Activated CD8-positive, alpha-beta memory T cell treated with anti-CD3 and anti-CD28 coated beads for 24 hours (primary cell): ENCODE measurements at regions not wholly inside any gene's neighbourhood (a gene's known extent, or its start where the extent isn't known, plus 50 kb on each side); places are given as distances from the start of the nearest gene placed in this dataset.
"Not testable (repeated sequence)": the region's sequence is repeated elsewhere in the genome, so short reads cannot be mapped to it uniquely, and the experiment has no call there.

Experiments used
- DNase-seq: peaks from one replicate; pipeline ENCODE4 v3.0.0-alpha.2; 2020

- DNase-seq: no peak
These were observed 862.2 kb upstream of the LRATD1 start for GRCh38 chr2:13770279-13770678.

- no peak for DNase-seq
These were observed 852.5 kb upstream of the LRATD1 start for GRCh38 chr2:13779996-13780395.

- DNase-seq: no peak
These were observed 841.4 kb upstream of the LRATD1 start for GRCh38 chr2:13791019-13791547.

GRCh38 chr2:13806539-13806938 is 826.0 kb upstream of the LRATD1 start:
- no peak for DNase-seq

GRCh38 chr2:13813236-13813635 is 819.3 kb upstream of the LRATD1 start:
- DNase-seq: no peak

GRCh38 chr2:13818002-13818401 is 814.5 kb upstream of the LRATD1 start:
- no peak for DNase-seq

GRCh38 chr2:13819896-13820295 is 812.6 kb upstream of the LRATD1 start:
- DNase-seq: no peak

- no peak for DNase-seq
These were observed 811.1 kb upstream of the LRATD1 start for GRCh38 chr2:13821255-13821880.

- no peak for DNase-seq
These were observed 810.2 kb upstream of the LRATD1 start for GRCh38 chr2:13822365-13822764.

- no peak for DNase-seq
These were observed 806.1 kb upstream of the LRATD1 start for GRCh38 chr2:13826314-13826853.

GRCh38 chr2:13858626-13859025 is 773.9 kb upstream of the LRATD1 start:
- no peak for DNase-seq

- not testable (repeated sequence) for DNase-seq
These were observed 764.2 kb upstream of the LRATD1 start for GRCh38 chr2:13868275-13868674.

GRCh38 chr2:13876491-13877037 is 756.0 kb upstream of the LRATD1 start:
- no peak for DNase-seq

GRCh38 chr2:13877571-13877970 is 754.9 kb upstream of the LRATD1 start:
- no peak for DNase-seq

GRCh38 chr2:13884291-13884976 is 748.1 kb upstream of the LRATD1 start:
- no peak for DNase-seq

- DNase-seq: no peak
These were observed 731.0 kb upstream of the LRATD1 start for GRCh38 chr2:13901526-13901925.

- no peak for DNase-seq
These were observed 726.7 kb upstream of the LRATD1 start for GRCh38 chr2:13905831-13906230.

GRCh38 chr2:13916066-13916465 is 716.5 kb upstream of the LRATD1 start:
- no peak for DNase-seq

GRCh38 chr2:13917958-13918357 is 714.6 kb upstream of the LRATD1 start:
- DNase-seq: no peak

GRCh38 chr2:13919981-13920382 is 712.5 kb upstream of the LRATD1 start:
- no peak for DNase-seq

- DNase-seq: no peak
These were observed 711.3 kb upstream of the LRATD1 start for GRCh38 chr2:13921245-13921644.

- no peak for DNase-seq
These were observed 708.7 kb upstream of the LRATD1 start for GRCh38 chr2:13923823-13924222.

- no peak for DNase-seq
These were observed 690.4 kb upstream of the LRATD1 start for GRCh38 chr2:13942111-13942510.

GRCh38 chr2:13950761-13951160 is 681.8 kb upstream of the LRATD1 start:
- no peak for DNase-seq
